NOMO-1 treated with dmso at 0.1 percent for 144 hours (cell line): ENCODE measurements at regions not wholly inside any gene's neighbourhood (a gene's known extent, or its start where the extent isn't known, plus 50 kb on each side); places are given as distances from the start of the nearest gene placed in this dataset.

Source experiments
- DNase-seq: peaks from one replicate; lab custom pipeline; 2025; ENCODE audit not compliant: unreplicated experiment; lab: John Stamatoyannopoulos, UW

GRCh38 chr1:165034136-165034809 is 322.2 kb downstream of the LMX1A start:
- DNase-seq = no peak

DNA sequence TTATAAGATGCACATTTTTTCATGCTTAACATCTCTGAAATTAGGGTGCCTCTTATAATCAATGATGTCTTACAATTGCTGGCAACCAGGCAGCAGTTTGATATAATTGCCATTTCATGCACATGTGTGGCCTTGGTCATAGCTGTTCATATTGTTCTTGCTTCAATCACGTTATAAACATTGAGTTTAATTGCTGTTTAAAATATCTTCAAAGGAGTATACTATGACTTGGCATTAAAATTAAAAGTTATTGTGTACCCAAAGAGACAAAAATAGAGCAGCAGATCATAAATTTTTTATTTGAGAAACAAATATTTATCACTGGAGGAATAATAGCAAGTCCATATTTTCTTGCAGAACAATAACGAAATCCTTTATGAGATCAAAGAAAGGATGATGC is 325.5 kb downstream of the LMX1A start:
- no peak for DNase-seq

DNA sequence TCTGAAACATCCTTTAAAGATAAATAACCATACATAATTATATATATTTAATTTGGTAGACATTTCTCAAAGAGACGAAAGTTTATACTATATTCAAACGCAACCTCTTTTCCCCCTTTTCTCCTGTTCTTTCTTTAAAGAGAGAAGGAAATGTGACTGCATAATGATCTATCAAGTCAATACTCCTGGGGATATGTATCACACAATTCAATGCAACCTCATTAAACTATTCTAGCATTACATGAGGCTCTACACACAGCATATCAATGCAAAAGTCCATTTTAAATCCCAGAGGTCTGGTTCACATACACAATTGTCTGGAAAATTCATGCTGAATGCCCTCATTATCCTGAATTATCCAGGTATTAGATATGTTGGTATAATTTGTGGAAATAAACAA is 330.7 kb downstream of the LMX1A start:
- no peak for DNase-seq

DNA sequence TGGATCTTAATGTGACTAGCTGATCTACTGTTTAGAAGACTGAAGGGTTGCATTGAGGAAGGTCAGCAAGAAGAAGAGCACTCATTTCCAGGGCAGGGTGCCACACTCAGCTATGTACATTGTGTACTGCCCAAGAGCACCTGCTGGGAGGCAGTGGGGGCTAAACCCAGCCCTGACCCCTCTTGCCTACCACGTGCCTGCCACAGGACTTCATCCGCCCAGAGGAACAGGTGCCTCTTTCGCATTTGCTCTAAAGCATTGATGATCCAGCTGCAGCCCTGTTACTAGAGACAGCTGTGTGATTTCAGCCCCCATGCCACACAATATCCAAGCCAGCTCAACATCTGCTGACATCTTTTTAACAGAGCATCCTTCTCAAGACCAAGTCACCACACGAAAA is 341.8 kb downstream of the LMX1A start:
- no peak for DNase-seq

DNA sequence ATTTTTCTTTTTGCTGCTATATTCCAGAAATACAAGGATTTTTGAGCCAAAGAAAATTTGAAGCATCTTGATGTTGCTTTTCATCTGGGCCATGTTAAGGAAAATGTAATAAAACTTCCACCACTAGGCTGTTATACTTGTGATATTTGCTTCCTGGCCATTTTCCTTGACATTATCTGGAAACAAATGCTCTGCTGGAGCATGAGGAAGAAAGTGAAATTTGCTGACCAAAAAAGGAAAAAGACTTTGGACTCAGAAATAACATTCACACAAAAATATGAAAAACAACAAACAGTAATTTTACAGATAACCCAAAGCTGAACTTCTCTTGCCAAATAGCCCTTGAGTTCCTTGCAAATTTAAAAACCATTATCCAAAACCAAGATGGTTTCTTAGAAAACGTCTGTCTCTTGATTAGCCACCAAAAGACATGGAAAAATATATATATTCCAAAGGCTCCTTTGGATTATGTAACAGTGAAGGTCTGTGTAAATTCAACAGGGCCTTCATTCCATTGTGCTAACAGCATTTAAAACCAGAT is 344.5 kb downstream of the LMX1A start:
- DNase-seq = no peak

- no peak for DNase-seq
Observed at GRCh38 chr1:165011186-165011585, 345.3 kb downstream of the LMX1A start.

- DNase-seq = no peak
Observed at GRCh38 chr1:165010418-165011070, 346.0 kb downstream of the LMX1A start.

DNA sequence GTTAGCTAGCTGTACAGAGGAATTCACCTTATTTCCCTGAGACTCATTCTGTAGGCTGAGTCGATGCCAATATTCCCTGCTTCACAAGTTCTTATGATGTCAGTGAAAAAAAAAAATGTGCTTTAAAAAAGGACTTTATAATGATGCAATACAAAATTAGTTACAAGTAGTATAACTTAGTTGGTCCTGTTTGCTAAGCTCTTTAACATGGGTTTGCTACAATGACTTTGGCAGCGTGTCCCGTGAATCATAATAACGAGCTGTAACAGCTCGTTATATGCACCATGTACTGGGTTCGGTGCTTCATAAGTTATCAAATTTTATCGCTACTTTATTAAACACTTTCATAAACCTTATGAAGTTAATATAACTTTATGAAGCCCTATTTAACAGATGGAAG is 349.7 kb downstream of the LMX1A start:
- no peak for DNase-seq

GRCh38 chr1:164999146-164999545 is 357.4 kb downstream of the LMX1A start:
- no peak for DNase-seq

GRCh38 chr1:164991763-164992314 is 364.7 kb downstream of the LMX1A start:
- DNase-seq = no peak

GRCh38 chr1:164983023-164983650 is 373.4 kb downstream of the LMX1A start:
- DNase-seq = no peak

DNA sequence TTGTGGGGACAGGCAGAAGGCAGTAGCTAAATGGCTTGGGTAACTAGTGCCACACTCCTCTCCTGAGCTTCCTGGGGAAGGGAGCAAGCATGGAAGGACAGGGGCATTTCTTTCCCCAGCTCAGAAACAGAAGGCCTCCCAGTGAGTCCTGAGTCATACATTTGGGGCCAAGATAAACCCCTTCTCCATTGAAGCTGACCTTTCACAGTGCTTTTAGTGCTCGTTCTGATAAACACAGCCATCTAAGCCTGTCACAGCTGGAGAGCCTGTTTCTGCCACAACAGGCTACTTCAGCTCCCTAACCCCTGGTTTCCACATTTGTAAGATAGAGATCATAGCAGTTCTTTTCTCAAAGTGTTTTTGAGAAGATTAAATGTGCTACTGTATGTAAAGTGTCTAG is 374.0 kb downstream of the LMX1A start:
- no peak for DNase-seq

DNA sequence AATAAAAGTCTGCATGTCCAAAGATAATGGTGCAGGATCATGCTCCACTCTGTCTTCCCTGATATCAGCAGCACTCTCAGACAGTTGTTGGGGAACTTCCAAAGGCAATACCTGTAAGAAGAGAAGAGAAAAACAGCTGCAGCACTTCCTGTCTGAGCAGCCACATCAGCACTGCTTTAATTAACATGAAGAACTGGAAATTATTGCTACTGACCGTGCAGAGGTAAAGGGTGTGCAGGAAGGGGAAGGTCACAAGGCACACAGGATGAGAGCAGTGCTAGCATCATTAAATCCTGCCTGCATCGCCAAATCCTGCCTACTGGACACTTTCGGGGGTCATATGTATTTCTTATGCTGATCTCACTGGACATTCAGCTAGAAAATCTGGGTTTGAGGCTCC is 379.0 kb downstream of the LMX1A start:
- DNase-seq = no peak

DNA sequence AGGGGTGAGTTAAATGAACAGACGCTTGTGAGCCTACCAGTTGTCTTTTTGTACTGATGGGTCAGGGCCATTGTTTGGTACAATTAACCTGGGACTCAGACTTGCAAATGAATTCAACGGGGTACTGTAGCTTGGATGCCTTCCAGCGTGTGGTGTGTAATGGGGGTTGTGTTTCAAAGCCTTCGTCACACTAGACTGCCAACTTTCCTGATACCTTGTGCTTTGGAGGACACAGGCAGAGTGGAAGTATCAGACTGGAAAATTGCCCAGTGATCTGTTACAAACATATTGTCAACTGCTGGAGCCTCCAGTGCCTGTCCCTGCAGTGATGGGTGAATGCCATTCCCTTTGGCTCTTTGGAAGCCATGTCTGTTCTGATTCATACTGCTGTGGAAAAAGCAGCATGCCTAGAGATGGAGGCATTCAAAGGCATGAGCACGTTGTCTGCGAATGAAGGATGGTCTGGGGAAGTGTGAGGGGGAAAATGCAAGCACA is 384.5 kb downstream of the LMX1A start:
- DNase-seq = no peak

DNA sequence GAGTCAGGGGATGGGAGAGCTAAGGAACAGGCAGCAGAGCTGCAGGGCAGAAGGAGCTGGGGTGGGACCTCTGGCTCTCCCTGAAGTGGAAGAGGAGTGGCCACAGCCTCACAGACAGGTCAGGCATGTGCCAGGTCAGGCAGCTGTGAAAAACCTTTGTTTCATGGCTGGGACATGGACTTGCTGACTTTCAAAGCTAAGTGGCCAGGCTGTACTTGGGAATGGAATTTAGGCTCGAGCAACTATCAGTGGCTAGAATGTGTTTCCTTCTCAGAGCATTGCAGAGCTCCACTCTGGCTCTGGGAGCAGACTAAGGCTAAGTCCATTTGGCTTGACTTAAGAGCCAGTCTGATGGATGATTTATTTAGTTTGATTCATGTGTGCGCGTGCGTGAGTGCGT is 385.1 kb downstream of the LMX1A start:
- DNase-seq = no peak

- no peak for DNase-seq
Observed at GRCh38 chr1:164969253-164969652, 387.3 kb downstream of the LMX1A start.

DNA sequence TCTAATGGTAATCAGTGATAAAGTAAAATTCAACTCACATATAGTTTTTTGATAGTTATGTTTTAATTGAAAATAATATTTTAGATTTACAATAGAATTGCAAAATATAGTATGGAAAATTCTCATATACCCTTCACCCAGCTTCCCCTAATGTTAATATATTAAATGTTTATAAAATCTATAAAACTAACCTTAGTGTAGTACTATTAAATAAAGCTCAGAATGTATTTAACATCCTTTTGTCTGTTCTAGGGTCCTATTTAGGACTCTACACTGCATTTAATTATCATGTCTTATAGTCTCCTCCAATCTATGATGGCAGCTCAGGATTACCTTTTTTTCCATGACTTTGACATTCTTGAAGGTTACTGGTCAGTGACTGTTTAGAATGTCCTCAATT is 389.2 kb downstream of the LMX1A start:
- DNase-seq = no peak

- DNase-seq = no peak
Observed at GRCh38 chr1:164961715-164962114, 394.8 kb downstream of the LMX1A start.

DNA sequence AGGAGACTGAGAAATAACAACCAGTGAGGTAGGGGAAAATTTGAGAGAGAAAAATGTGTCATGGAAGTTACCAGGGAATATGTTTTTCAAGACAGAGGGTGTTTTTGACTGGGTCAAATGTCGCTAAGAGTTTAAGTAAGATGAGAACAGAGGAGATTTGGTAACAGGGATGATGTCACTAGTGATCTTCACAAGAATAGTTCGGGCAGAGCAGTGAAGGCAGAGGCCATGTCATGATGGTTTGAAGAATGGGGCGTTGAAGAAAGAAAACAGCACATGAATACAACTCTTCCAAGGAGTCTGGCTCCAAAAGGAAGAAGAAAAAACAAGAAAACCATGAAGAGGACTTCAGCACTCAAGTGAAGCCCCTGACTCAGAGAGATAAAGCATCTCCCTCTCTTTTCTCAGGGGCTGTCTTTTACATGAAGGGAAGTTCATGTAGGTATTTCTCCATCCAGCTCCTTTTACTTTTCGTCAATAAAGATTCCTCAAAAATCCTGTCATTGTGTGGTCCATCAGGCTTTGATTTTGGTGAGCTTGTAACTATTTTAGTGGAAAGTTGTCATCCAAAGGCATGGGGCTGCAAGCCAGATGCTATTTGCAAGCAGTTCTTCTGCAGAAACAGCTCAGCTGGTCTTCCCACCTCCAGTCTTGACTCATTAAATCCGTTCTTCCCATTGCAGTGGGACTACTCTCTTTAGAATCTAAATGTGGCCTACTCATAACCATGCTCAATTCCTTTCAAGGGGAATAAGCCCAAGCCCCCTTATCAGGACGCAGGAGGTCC is 397.3 kb downstream of the LMX1A start:
- no peak for DNase-seq

- DNase-seq = no peak
Observed at GRCh38 chr1:164953815-164954214, 394.8 kb downstream of the PBX1 start.

- DNase-seq = no peak
Observed at GRCh38 chr1:164953098-164953497, 394.1 kb downstream of the PBX1 start.
